ENCODE measurements at regions not wholly inside any gene's neighbourhood (a gene's known extent, or its start where the extent isn't known, plus 50 kb on each side); places are given as distances from the start of the nearest gene placed in this dataset.

DNA sequence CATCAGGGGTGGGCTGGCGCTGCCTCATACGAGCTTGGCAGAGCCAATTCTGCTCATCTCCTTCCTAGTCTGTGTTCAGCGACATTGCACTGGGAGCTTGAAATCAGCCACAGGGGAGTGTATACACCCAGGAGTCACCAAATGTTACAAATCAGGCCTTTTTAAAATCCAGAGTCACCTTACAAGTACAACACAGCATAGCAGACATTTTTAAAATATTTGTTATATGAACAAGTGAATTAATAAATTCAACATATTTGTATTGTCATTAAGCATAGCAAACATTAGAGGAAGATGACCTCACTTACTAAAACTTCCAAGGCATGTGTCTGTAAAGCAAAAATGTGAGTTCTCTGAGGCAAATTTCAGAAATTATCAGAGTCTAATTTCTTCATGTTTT is 210.0 kb downstream of the HLX start:
- Histone ChIP-seq H3K9ac (ENCODE audit: low read length) (no peak overlapping the region), H4K20me1 (ENCODE audit: insufficient read depth, low read length) (no peaks in the 10 kb centered on the region), H3K27me3 (ENCODE audit: insufficient read depth, low read length) (no peaks in the 10 kb centered on the region), H3K27ac (ENCODE audit: low read depth, low read length, poor library complexity, severe bottlenecking) (no peak overlapping the region), H3K36me3 (ENCODE audit: insufficient read depth, low read length) (no peaks in the 10 kb centered on the region), H3K9me3 (ENCODE audit: low read length) (no peaks in the 10 kb centered on the region), H2AFZ (ENCODE audit: low read length) (no peak overlapping the region), H3F3A (ENCODE audit: insufficient read depth, low read length) (no peaks in the 10 kb centered on the region), H3K4me2 (ENCODE audit: low read length) (no peak overlapping the region), H3K4me1 (ENCODE audit: insufficient read depth, low read length, severe bottlenecking) (no peaks in the 10 kb centered on the region), H3K4me3 (ENCODE audit: low read depth, low read length, poor library complexity, severe bottlenecking) (no peak overlapping the region), H3K79me2 (ENCODE audit: insufficient read depth, low read length) (no peaks in the 10 kb centered on the region), H3K9me2 (ENCODE audit: low read depth, low read length) (no peaks in the 10 kb centered on the region)
- TF ChIP-seq, protein P1, sequence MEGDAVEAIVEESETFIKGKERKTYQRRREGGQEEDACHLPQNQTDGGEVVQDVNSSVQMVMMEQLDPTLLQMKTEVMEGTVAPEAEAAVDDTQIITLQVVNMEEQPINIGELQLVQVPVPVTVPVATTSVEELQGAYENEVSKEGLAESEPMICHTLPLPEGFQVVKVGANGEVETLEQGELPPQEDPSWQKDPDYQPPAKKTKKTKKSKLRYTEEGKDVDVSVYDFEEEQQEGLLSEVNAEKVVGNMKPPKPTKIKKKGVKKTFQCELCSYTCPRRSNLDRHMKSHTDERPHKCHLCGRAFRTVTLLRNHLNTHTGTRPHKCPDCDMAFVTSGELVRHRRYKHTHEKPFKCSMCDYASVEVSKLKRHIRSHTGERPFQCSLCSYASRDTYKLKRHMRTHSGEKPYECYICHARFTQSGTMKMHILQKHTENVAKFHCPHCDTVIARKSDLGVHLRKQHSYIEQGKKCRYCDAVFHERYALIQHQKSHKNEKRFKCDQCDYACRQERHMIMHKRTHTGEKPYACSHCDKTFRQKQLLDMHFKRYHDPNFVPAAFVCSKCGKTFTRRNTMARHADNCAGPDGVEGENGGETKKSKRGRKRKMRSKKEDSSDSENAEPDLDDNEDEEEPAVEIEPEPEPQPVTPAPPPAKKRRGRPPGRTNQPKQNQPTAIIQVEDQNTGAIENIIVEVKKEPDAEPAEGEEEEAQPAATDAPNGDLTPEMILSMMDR (IDR thresholded peaks at IDR 0.05; ENCODE audit: low read length): no peak
- no peak for TF ChIP-seq EZH2 (IDR thresholded peaks at IDR 0.05; ENCODE audit: borderline replicate concordance, low read length)

DNA sequence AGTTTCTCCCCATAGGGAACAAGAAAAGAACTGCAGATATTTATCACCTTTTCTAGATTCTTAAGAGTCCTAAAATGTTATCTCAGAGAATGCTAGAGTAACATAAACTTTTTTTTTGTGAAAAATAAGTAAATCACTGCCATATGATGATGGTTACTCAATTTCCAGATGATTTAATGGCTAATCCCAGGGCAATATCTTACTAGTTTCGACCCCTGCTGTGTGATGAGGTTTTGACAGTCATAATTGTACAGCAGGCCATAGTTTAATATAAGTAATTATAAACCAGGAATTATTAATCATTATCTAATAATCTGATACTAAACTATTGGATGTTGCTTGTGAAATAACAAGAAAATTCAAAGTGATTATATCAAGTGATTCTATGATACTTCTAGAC is 210.6 kb downstream of the HLX start:
- no peaks in the 10 kb centered on the region for H3K36me3 ChIP-seq (ENCODE audit: insufficient read depth, low read length)
- no peaks in the 10 kb centered on the region for H3K9me3 ChIP-seq (ENCODE audit: low read length)
- H3K27ac ChIP-seq (ENCODE audit: low read depth, low read length, poor library complexity, severe bottlenecking): no peak overlapping the region
- TF ChIP-seq, protein P1 (IDR thresholded peaks at IDR 0.05; ENCODE audit: low read length): no peak
- no peak for TF ChIP-seq EZH2 (IDR thresholded peaks at IDR 0.05; ENCODE audit: borderline replicate concordance, low read length)
- H3K79me2 ChIP-seq (ENCODE audit: insufficient read depth, low read length): no peaks in the 10 kb centered on the region
- no peaks in the 10 kb centered on the region for H3K4me1 ChIP-seq (ENCODE audit: insufficient read depth, low read length, severe bottlenecking)
- no peak overlapping the region for H3K9ac ChIP-seq (ENCODE audit: low read length)
- H3F3A ChIP-seq (ENCODE audit: insufficient read depth, low read length): no peaks in the 10 kb centered on the region
- H4K20me1 ChIP-seq (ENCODE audit: insufficient read depth, low read length): no peaks in the 10 kb centered on the region
- H3K27me3 ChIP-seq (ENCODE audit: insufficient read depth, low read length): no peaks in the 10 kb centered on the region
- no peak overlapping the region for H2AFZ ChIP-seq (ENCODE audit: low read length)
- H3K4me3 ChIP-seq (ENCODE audit: low read depth, low read length, poor library complexity, severe bottlenecking): no peak overlapping the region
- no peaks in the 10 kb centered on the region for H3K9me2 ChIP-seq (ENCODE audit: low read depth, low read length)
- no peak overlapping the region for H3K4me2 ChIP-seq (ENCODE audit: low read length)

DNA sequence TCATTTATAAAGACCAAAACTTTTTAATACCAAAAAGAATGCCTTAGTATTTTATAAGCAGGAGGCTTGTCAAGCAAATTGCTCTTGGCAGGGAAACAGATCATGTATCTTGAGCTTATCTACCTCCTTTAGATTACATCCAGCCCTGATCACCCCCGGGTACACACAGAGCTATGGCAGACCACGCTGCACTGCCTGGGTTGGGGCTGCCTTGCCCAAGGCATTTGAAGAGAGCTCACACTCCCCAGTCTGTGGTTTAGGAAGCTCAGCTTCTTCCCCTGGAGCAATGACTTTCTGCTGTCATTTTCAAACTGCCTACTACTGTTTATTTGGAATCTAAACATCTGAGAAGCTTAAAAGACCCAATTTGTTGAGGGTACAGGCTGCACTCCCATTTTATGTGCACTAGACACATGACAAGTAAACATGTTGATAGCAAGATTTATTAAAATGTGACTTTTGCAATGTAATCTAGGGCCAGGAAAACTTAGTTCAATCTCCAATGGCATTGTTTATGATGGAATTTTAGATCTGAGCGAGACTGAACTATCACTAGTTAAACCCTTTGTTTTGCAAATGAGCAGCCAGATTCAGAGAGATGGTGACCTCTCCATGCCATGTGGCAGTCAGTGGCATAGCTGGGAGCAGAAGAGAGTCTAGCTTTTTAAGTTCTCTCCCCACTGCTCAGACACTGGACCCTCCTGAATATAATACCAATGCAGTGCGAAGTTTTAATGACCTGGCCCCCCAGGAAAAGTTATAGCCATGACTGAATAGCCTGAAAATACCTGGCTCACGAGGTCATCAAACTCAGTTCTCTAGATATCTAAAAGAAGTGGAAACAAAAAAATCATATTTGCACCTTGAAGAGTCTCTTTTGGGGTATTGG is 214.9 kb downstream of the HLX start:
- no peaks in the 10 kb centered on the region for H3F3A ChIP-seq (ENCODE audit: insufficient read depth, low read length)
- H3K9me2 ChIP-seq (ENCODE audit: low read depth, low read length): no peaks in the 10 kb centered on the region
- H3K9ac ChIP-seq (ENCODE audit: low read length): no peak overlapping the region
- no peak overlapping the region for H3K4me2 ChIP-seq (ENCODE audit: low read length)
- H3K27me3 ChIP-seq (ENCODE audit: insufficient read depth, low read length): no peaks in the 10 kb centered on the region
- no peak overlapping the region for H3K4me3 ChIP-seq (ENCODE audit: low read depth, low read length, poor library complexity, severe bottlenecking)
- TF ChIP-seq EZH2 (IDR thresholded peaks at IDR 0.05; ENCODE audit: borderline replicate concordance, low read length): no peak
- TF ChIP-seq, protein P1 (IDR thresholded peaks at IDR 0.05; ENCODE audit: low read length): no peak
- no peaks in the 10 kb centered on the region for H3K36me3 ChIP-seq (ENCODE audit: insufficient read depth, low read length)
- H3K4me1 ChIP-seq (ENCODE audit: insufficient read depth, low read length, severe bottlenecking): no peaks in the 10 kb centered on the region
- H4K20me1 ChIP-seq (ENCODE audit: insufficient read depth, low read length): no peaks in the 10 kb centered on the region
- H3K79me2 ChIP-seq (ENCODE audit: insufficient read depth, low read length): no peaks in the 10 kb centered on the region
- H3K9me3 ChIP-seq (ENCODE audit: low read length): no peaks in the 10 kb centered on the region
- H2AFZ ChIP-seq (ENCODE audit: low read length): no peak overlapping the region
- H3K27ac ChIP-seq (ENCODE audit: low read depth, low read length, poor library complexity, severe bottlenecking): no peak overlapping the region
